HepG2 (cell line): ENCODE measurements at regions not wholly inside any gene's neighbourhood (a gene's known extent, or its start where the extent isn't known, plus 50 kb on each side); places are given as distances from the start of the nearest gene placed in this dataset.

Experiments used
- ATAC-seq: fragments of 200-7000 bp; cut with Tn5 transposase; 3 replicates; pipeline ENCODE4 v1.9.1; 2020; ENCODE audit warnings: mild to moderate bottlenecking, moderate library complexity
- BruUV-seq: library from RNA; stranded (reverse); fragments of 400-500 nt; replicated peaks from 2 replicates; lab custom pipeline; 2021; lab: Mats Ljungman, UMichigan
- CTCF ChIA-PET: fragments of 300-600 bp; formaldehyde crosslinking; extraction: SDS; loops from one replicate; lab custom pipeline; 2021; ENCODE audit warnings: low total read pairs, inconsistent platforms, low intra/inter-chr PET ratio; lab: Yijun Ruan, JAX
- POLR2A ChIA-PET: fragments of 350-600 bp; sonication (Branson Sonifier 250); formaldehyde crosslinking; loops from one replicate; lab custom pipeline; 2020; ENCODE audit warnings: antibody characterized with exemption, inconsistent platforms; lab: Yijun Ruan, JAX
- DNase-seq: peaks from one replicate; pipeline ENCODE4 v3.0.0-alpha.2; 2015; ENCODE audit warnings: low spot score
- FAIRE-seq: peaks from 3 replicates; lab custom pipeline; 2011; peaks lifted over from hg19 to GRCh38; lab: Jason Lieb, UNC
- H2AFZ ChIP-seq: one replicate; pipeline ENCODE4 v1.6.1; 2011; ENCODE audit warnings: low read length, inconsistent platforms
- H3K27ac ChIP-seq: fragments of 300-600 bp; 3 replicates; pipeline ENCODE4 v1.8.0; 2011; ENCODE audit warnings: mixed run types, mild to moderate bottlenecking, mixed read lengths, low read length, inconsistent platforms; ENCODE audit not compliant: insufficient read depth; ENCODE audit errors: extremely low read length
- H3K27me3 ChIP-seq, 2 experiments: fragments of 200-600 bp in 1 of 2; 2 replicates in 1 of 2; 3 replicates in 1 of 2; pipeline versions ENCODE4 v1.6.0 to v1.8.0; 2011; ENCODE audit warnings: low read length in 2 of 2, mild to moderate bottlenecking in 2 of 2, moderate library complexity in 2 of 2, inconsistent platforms in 1 of 2; ENCODE audit not compliant: insufficient read depth in 2 of 2, control insufficient read depth in 1 of 2
- H3K36me3 ChIP-seq, 2 experiments: fragments of 200-600 bp in 1 of 2; replicated peaks in 1 of 2; 2 replicates in 1 of 2; 3 replicates in 1 of 2; pipeline versions ENCODE4 v1.5.1 to v1.8.0; 2011; ENCODE audit warnings: low read length in 2 of 2, inconsistent platforms in 1 of 2; ENCODE audit not compliant: insufficient read depth in 2 of 2, control insufficient read depth in 1 of 2
- H3K4me1 ChIP-seq: 2 replicates; pipeline ENCODE4 v1.5.1; 2012; ENCODE audit warnings: low read length, inconsistent platforms; ENCODE audit not compliant: insufficient read depth
- H3K4me2 ChIP-seq: 2 replicates; pipeline ENCODE4 v1.6.0; 2011; ENCODE audit warnings: low read depth, low read length, inconsistent platforms
- H3K4me3 ChIP-seq, 3 experiments: fragments of 200-600 bp in 1 of 3; sonication (generic), shearing (Covaris generic) in 1 of 3; replicated peaks in 1 of 3; 2 replicates each; pipeline ENCODE4 v1.5.1; 2011 to 2016; ENCODE audit warnings: low read length in 3 of 3, inconsistent platforms in 2 of 3, low read depth in 2 of 3, mild to moderate bottlenecking in 2 of 3, control low read depth in 1 of 3, mixed read lengths in 1 of 3; ENCODE audit not compliant: insufficient read depth in 1 of 3
- H3K79me2 ChIP-seq: one replicate; pipeline ENCODE4 v1.6.1; 2011; ENCODE audit warnings: low read length, inconsistent platforms; ENCODE audit not compliant: insufficient read depth
- H3K9ac ChIP-seq: 2 replicates; pipeline ENCODE4 v1.6.0; 2011; ENCODE audit warnings: mild to moderate bottlenecking, low read depth, low read length, inconsistent platforms; ENCODE audit not compliant: insufficient read depth
- H3K9me3 ChIP-seq: 2 replicates; pipeline ENCODE4 v1.5.1; 2012; ENCODE audit warnings: mild to moderate bottlenecking, low read length
- H4K20me1 ChIP-seq: 2 replicates; pipeline ENCODE4 v1.6.0; 2011; ENCODE audit warnings: inconsistent platforms, mild to moderate bottlenecking, low read length, moderate library complexity; ENCODE audit not compliant: insufficient read depth
- AGO1 ChIP-seq: fragments of 200-400 bp; formaldehyde crosslinking; IDR thresholded peaks from 2 replicates; pipeline ENCODE4 v1.6.1; 2017; ENCODE audit warnings: mild to moderate bottlenecking, low read depth, low read length, moderate library complexity; ENCODE audit not compliant: poor library complexity, severe bottlenecking
- BATF2 ChIP-seq: sonication (generic); formaldehyde crosslinking; IDR thresholded peaks from 2 replicates; pipeline ENCODE4 v1.8.0; 2022; ENCODE audit warnings: mild to moderate bottlenecking, missing genetic modification reagents, moderate library complexity
- FOXO4 ChIP-seq: sonication (generic); formaldehyde crosslinking; conservative IDR thresholded peaks from 2 replicates; pipeline ENCODE4 v1.8.1; 2023; ENCODE audit warnings: missing genetic modification reagents
- MEIS2 ChIP-seq: sonication (generic); formaldehyde crosslinking; IDR thresholded peaks from 2 replicates; pipeline ENCODE4 v1.9.0; 2021; ENCODE audit warnings: mild to moderate bottlenecking, missing genetic modification reagents
- REXO4 ChIP-seq: sonication (generic); formaldehyde crosslinking; IDR thresholded peaks from 2 replicates; pipeline ENCODE4 v1.8.0; 2022; ENCODE audit warnings: missing genetic modification reagents, mild to moderate bottlenecking, borderline replicate concordance
- SMARCE1 ChIP-seq: fragments of 450-650 bp; IDR thresholded peaks from 2 replicates; pipeline ENCODE4 v1.6.1; 2017; ENCODE audit warnings: borderline replicate concordance
- TCF12 ChIP-seq, 2 experiments: fragments of 450-650 bp in 1 of 2; sonication (generic) in 1 of 2; formaldehyde crosslinking in 1 of 2; IDR thresholded peaks; 2 replicates each; pipeline versions ENCODE4 v1.6.1 to v1.8.0; 2017 to 2022; ENCODE audit warnings: antibody characterized with exemption in 1 of 2, mild to moderate bottlenecking in 1 of 2, missing genetic modification reagents in 1 of 2, moderate library complexity in 1 of 2
- TIGD3 ChIP-seq: sonication (generic); formaldehyde crosslinking; IDR thresholded peaks from 2 replicates; pipeline ENCODE4 v1.5.1; 2020; ENCODE audit warnings: mild to moderate bottlenecking, missing genetic modification reagents, borderline replicate concordance
- UBTF ChIP-seq: sonication (generic); formaldehyde crosslinking; IDR thresholded peaks from 2 replicates; pipeline ENCODE4 v1.4.0; 2020; ENCODE audit warnings: mild to moderate bottlenecking, missing genetic modification reagents
- ZBTB39 ChIP-seq: sonication (generic); formaldehyde crosslinking; IDR thresholded peaks from 2 replicates; pipeline ENCODE4 v1.5.0; 2020; ENCODE audit warnings: missing genetic modification reagents
- ZKSCAN1 ChIP-seq: fragments of 150-350 bp; IDR thresholded peaks from 2 replicates; pipeline ENCODE4 v1.6.1; 2014; ENCODE audit warnings: low read length
- ZNF430 ChIP-seq: sonication (generic); formaldehyde crosslinking; IDR thresholded peaks from 2 replicates; pipeline ENCODE4 v1.9.0; 2021; ENCODE audit warnings: mild to moderate bottlenecking, missing genetic modification reagents
- ZNF660 ChIP-seq: sonication (generic); formaldehyde crosslinking; IDR thresholded peaks from 2 replicates; pipeline ENCODE4 v1.5.1; 2020; ENCODE audit warnings: mild to moderate bottlenecking, low read depth, missing genetic modification reagents, borderline replicate concordance
- ZNF674 ChIP-seq: sonication (generic); formaldehyde crosslinking; IDR thresholded peaks from 2 replicates; pipeline ENCODE4 v1.5.0; 2020; ENCODE audit warnings: low read depth, mild to moderate bottlenecking, missing genetic modification reagents
- ZNF713 ChIP-seq: sonication (generic); formaldehyde crosslinking; IDR thresholded peaks from 2 replicates; pipeline ENCODE4 v1.4.0; 2020; ENCODE audit warnings: mild to moderate bottlenecking, missing genetic modification reagents
- ZNF781 ChIP-seq: sonication (generic); formaldehyde crosslinking; IDR thresholded peaks from 2 replicates; pipeline ENCODE4 v1.5.1; 2020; ENCODE audit warnings: borderline replicate concordance, mild to moderate bottlenecking, missing genetic modification reagents; ENCODE audit errors: not compliant biosample characterization
- WGBS: methylation state at CpG from one replicate; pipeline ENCODE4 v1.1.6; 2017; ENCODE audit warnings: low lambda C conversion rate; 5-methylcytosine and 5-hydroxymethylcytosine counted together
- in situ Hi-C: cut with HindIII; loops from 2 replicates; pipeline ENCODE4 v1.10.0; 2017; ENCODE audit warnings: low pct_unique_long_range_greater_than_20kb; ENCODE audit not compliant: extremely low pct_ligation_motif_present
- intact Hi-C: fragments of 100-400 bp; cut with micrococcal nuclease; formaldehyde crosslinking; loops from one replicate; pipeline ENCODE4 v1.10.0; 2022; ENCODE audit not compliant: unreplicated experiment

- no peaks in the 10 kb centered on the region for H3K36me3 ChIP-seq
- CTCF ChIA-PET = no interaction called here
- intact Hi-C loops (no loop called here), in situ Hi-C loops (no loop called here)
- no peaks in the 10 kb centered on the region for H4K20me1 ChIP-seq
- H3K4me2 ChIP-seq = no peak overlapping the region
- H3K4me3 ChIP-seq = no peak overlapping the region
- WGBS = 78% methylated on average over 12 of the region's 12 CpGs
- H3K4me1 ChIP-seq = no peaks in the 10 kb centered on the region
- no peaks in the 10 kb centered on the region for H3K9me3 ChIP-seq
- H3K27me3 ChIP-seq = no peaks in the 10 kb centered on the region
- no peak overlapping the region for H3K9ac ChIP-seq
- POLR2A ChIA-PET = no interaction called here
- H2AFZ ChIP-seq = no peak overlapping the region
- FAIRE-seq (no peak), ATAC-seq (no peak), DNase-seq (no peak)
- no peak overlapping the region for H3K27ac ChIP-seq
- no TSS peak for BruUV-seq
- H3K79me2 ChIP-seq = no peaks in the 10 kb centered on the region
- no peak for TF ChIP-seq ZNF674
- TF ChIP-seq ZNF713 (CRISPR knock-in tag) = no peak
- no peak for TF ChIP-seq MEIS2
- TF ChIP-seq UBTF (CRISPR knock-in tag) = no peak
- TF ChIP-seq REXO4 (CRISPR knock-in tag) = no peak
- no peak for TF ChIP-seq TCF12 (IDR thresholded peaks at IDR 0.05)
- no peak for TF ChIP-seq TCF12 (CRISPR knock-in tag; IDR thresholded peaks at IDR 0.05)
- TF ChIP-seq ZNF781 (CRISPR knock-in tag) = no peak
- no peak for TF ChIP-seq FOXO4 (CRISPR knock-in tag)
- no peak for TF ChIP-seq BATF2
- no peak for TF ChIP-seq ZBTB39 (CRISPR knock-in tag)
- TF ChIP-seq ZKSCAN1 = no peak
- no peak for TF ChIP-seq TIGD3 (CRISPR knock-in tag)
- no peak for TF ChIP-seq ZNF660 (CRISPR knock-in tag)
- no peak for TF ChIP-seq ZNF430
- no peak for TF ChIP-seq AGO1
- no peak for TF ChIP-seq SMARCE1
Observed at GRCh38 chr2:7878786-7879482, 802.9 kb upstream of the ID2 start.
